Stimulated activated CD4-positive, alpha-beta T cell treated with anti-CD3 and anti-CD28 coated beads, Interleukin-15, amount 100 ng/mL, for 48 hours (primary cell): ENCODE measurements at regions not wholly inside any gene's neighbourhood (a gene's known extent, or its start where the extent isn't known, plus 50 kb on each side); places are given as distances from the start of the nearest gene placed in this dataset.

Experiments
- DNase-seq, 2 donors: peaks; one replicate each; pipeline ENCODE4 v3.0.0-alpha.2; 2020; ENCODE audit warnings: low read depth in 2 of 2

DNA sequence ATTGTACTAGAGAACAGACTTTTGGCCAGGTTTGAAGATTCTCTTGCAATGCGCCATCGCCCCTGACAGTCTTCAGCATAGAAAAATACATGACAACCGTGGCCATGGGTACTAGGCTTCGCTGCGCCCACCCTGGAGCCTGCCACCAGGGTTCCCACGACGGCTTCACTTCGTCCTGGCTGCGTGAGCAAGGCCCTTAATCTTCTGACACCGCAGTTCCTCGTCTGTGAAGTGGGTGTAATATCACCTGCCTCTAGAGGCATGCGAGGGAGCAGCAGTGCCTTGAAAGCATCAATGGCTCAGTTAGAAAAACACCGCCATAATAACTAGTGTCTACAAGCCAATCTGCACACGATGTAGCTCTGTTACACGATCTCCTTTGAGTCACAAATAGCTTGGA is 175.2 kb upstream of the HS6ST1 start:
- DNase-seq = no peak

GRCh38 chr2:128494307-128494639 is 175.6 kb upstream of the HS6ST1 start:
- DNase-seq = no peak

DNA sequence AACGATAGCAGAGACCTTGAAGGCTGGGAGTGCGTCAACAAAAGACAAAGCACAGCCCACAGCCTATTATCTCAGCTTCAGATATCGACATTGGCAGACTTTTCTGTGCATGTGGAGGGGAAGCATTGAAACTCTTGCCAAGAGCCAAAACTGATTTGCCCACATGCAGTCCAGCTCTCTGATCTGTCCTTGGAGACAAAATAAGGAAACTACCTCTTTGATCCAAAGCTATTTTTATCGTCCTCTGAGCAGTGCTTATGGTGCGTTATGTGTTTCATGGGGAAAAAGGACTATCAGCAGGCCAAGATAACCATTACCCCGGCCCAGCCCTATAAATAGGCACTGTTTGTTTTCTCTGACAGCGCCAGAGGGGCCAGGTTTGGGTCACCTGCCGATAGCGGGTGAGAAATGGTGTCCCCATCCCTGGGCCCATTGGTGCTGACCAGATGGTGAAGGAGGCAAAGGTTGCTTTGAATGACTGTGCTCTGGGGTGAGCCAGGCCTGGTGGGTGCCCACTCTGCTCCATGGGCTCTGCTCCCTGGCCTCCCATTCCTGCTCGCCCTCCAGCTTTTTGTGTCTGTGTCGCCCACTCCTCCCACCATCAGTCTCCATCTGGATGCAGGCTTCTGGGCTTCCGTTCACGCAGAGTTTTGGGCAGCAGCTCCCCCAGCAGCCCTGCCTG is 176.1 kb upstream of the HS6ST1 start:
- DNase-seq = no peak

DNA sequence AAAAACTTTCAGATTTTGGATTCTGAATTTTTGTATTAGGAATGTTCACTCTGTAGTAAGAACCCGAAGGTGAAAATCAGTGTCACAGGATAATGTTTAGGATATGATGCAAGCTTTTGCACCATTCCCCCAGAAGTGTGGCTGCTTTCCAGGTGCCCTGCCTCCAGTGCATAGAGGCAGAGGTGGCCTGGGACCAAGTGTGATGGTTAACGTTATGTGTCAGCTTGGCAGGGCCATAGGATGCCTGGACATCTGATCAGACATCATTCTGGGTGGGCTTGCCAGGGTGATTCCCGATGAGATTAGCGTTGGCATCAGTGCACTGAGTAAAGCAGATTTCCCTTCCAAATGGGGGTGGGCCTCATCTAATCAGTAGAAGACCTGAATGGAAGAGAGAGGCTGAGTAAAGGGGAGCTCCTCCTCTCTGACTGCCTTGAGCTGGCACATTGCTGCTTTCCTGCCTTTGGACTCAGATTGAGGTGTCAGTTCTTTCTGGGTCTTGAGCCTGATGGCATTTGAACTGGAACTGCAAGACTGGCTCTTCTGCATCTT is 177.4 kb upstream of the HS6ST1 start:
- no peak for DNase-seq

DNA sequence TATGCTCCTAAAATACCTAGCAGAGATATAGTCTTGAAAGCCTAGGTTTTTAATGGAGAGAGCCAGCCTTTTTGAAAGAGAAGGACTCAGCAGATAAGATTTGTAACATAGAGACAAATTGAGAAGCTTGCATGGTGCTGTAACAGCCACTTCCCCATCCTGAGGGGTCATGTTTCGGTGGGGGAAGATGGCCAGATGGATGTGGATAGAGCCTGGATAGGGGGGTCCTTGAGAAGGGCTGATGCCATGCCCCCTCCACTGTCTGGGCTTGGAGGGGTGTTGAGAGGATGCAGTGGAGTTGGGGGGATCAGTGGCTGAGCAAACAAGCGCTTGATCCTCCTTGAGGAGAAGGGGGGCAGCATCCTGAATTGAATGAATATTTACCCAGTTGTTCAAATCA is 178.0 kb upstream of the HS6ST1 start:
- DNase-seq = no peak

DNA sequence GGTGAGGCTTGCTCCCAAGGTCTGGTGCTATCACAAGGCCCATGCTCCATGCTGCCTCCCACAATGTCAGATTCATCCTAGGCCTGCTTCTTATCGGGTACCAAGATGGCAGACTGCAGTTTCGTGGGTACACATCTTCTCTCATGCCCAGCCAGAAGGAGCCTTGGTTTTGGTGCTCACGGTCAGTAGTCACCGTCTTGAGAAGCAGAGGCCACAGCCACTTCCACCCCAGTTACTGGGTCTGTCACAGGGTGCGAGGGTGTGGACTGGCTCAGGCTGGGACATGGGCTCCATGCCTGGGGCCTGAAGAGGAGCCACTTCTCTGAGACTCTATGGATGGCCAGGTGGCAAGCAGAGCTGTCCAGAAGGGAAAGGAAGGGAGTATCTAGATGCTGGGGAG is 178.8 kb upstream of the HS6ST1 start:
- DNase-seq = no peak

GRCh38 chr2:128498086-128498485 is 179.4 kb upstream of the HS6ST1 start:
- no peak for DNase-seq

- DNase-seq = no peak
These were observed 179.9 kb upstream of the HS6ST1 start for GRCh38 chr2:128498589-128498988.

- no peak for DNase-seq
These were observed 180.9 kb upstream of the HS6ST1 start for GRCh38 chr2:128499367-128500137.

DNA sequence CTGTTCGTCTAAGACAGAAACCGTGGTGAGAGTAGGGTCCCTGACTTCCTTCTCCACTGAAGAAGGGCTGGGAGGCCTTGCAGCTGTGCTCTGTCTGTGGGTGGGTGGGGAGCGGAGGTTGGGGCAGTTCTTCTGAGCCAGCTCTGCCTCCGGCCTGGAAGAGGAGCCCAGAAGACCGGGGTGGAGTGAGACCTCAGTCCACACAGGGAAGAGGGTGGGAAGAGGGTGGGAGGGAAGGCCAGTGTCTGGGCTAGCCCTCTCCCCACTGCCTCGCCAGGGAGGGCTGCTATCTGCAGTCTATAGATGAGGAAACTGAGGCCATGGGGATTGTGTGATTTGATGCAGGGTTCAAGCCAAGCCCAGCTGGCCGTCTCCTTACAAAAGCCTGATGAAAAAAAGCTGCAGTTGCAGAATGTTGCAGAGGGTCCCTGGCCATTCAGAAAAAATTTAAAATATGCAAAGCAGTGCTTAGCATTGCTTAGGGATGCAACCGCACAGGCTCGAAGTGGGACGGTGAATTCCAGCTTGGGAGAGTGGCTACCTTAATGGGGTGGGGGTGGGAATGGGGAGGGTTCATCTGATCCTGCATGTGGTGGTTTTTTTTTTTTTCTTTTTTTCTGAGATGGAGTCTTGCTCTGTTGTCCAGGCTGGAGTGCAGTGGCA is 181.6 kb upstream of the HS6ST1 start:
- DNase-seq = no peak

DNA sequence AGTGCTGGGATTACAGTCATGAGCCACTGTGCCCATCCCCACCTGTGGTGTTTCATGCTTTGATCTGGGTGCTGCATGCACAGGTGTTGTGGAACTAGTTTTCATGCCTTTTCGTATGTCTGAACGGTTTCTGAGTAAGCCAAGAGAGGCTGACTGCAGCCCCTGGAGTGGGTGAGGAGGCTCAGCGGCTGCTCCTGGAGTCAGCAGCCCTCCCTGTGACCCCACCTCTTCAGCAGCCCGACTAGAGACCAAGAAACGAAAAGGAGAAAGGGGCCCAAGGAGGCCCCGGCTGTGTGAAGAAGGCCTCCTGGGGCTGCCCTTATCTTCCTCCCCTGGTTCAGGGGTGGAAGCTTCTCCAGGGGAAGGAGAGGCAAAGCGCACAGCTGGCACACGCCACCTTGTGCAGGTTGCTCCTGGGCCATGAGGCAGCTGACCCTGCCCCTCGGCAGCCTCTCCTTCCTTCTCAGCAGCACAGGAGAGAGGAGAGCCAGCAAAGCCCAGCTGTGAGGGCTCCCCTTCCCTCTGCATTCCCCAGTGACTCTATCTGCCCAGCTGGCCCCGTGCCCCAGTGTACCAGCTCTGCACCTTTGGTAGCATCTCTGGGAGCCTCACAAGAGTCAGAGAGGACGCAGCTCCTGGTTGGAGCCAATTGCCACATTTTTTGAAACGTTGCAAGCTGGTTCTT is 182.5 kb upstream of the HS6ST1 start:
- DNase-seq = no peak

GRCh38 chr2:128501700-128502099 is 183.0 kb upstream of the HS6ST1 start:
- no peak for DNase-seq

- DNase-seq = no peak
These were observed 183.5 kb upstream of the HS6ST1 start for GRCh38 chr2:128502200-128502599.

- DNase-seq = no peak
These were observed 184.1 kb upstream of the HS6ST1 start for GRCh38 chr2:128502638-128503246.

DNA sequence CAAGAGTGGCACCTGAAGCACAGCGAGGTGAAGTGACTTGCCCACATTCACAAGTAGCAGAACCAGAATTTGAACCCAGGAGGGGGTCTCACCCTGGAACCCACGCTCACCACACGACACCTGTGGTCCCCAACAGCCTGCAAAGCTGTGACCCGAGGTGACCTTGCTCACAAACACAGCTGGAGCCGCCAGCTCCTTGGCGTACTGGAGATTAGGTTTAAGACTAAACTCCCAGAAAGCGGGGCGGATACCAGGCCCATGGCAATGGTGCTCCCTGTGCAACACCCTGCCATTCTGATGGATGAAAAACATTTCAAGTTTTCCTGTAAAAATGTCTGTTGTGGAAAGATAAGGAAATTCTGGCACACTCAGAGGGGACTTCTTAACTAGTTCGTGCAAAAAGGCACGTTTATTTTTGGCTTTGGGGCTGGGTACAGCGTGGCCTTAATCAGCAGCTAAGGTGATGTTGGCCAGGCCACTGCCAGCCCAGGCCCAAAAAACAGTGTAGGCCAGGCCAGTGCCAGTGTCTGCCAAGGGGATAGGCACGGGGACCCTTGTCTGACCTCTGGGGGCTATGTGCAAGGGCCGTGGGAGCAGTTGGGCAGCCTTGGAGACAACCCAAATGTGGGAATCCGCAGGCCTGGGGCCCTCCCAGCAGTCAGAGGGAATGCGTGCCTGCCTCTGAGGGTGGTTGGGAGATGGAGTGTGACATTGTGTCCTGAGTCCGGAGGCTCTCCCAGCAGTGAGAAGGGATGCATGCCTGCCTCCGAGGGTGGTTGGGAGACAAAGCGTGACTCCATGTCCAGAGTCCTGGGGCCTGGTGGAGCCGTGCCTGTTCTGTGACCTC is 185.0 kb upstream of the HS6ST1 start:
- DNase-seq = no peak

DNA sequence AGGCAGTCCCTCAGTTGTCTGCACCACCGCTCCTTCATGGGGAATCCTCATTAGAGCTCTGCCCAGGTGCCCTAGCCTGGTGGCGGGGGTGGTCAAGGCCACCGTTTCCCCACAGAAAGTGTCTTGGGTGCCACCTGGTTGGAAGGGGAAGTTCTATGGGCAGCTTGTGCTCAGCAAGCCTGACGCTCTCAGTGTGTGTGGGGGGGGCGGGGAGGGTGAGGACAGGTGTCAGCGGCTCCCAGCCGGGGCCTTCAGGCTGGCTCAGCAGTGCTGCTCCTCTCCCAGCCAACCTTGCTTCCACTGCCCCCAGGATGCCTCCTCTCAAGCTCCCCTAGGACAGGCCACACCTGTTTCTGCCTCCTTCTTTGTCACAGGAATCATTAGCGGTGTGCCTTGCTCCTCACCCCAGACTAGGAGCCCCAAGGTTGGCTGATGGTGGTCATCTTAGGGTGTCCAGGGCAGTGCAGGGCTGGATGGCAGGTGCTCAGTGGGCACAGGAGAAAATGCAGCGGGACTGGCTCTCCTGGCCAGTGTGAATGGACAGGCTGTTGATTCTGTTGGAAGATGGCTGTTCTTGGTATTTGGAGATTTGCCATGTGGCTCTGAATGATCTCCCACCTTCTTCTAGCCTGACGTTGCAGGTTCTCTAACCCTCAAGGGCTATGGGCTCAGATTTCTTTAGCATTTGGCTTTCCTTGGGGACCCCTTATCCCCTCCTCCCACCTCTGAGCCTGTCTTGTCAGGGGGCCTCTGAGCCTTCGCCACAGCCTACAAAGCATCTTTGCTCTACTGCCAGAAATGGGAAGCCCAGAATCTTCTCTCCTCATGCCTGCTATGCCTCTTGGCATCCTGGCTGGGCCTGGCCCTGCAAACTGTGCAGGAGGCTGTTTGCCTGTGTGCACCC is 185.8 kb upstream of the HS6ST1 start:
- no peak for DNase-seq

DNA sequence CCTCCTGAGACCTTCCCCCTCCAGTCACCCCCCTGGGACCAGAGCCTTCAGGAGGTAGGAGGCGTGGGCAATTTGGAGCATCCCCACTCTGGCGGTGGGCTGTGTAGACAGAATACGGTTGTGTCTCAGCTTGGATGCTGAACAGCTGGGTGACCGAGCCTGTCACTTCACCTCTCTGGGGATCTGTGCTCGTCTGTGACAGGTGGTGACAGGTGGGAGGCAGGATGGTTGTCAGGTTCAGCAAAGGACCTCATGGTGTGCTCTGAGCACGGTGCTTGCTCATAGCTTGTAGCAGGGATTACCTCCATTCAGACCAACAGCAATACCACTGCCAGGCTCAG is 186.5 kb upstream of the HS6ST1 start:
- no peak for DNase-seq

DNA sequence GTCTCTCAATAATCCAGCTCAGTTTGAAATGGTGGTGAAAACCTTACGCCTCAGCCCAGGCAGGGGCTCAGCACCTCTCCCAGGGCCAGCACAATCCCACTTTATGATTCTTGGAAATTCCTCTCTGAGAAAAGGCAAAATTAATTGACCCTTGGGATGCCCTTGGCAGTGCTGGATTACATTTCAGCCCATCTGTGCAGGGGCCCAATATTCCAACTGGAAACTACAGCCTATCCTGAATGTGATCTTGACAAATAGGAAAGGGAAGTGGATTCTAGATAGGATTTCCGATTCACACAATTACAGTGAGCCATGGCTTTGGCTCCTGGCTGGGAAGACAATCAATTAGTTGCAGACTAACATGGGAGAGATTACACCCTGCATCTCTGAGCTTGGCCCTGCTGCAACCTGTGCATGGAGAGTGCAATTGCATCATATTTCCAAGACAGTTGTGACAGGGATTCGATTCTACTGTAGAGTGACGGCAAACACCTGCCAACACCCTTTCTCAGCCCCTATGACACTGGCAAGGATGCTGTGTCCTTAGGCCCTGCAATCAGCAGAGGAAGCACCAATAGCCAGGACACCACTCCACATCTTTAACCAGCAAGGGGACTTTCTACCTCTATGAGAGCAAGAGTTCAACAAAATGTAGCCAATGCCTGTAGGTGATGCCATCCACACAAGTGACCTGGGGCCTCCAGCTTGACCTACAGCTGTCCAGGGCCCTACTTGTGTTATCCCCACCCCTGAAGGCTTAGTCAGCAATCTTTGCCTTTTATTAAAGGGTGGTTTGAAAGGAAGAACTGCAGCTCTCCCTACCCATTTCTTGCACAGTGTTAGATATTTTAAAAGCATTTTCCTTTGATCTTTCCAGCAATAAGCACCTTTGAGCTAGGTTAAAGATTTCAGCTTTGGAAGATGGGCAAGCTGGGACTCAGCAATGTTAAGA is 187.2 kb upstream of the HS6ST1 start:
- no peak for DNase-seq

GRCh38 chr2:128506534-128506933 is 187.9 kb upstream of the HS6ST1 start:
- no peak for DNase-seq
